SK-N-SH (cell line): ENCODE measurements at regions not wholly inside any gene's neighbourhood (a gene's known extent, or its start where the extent isn't known, plus 50 kb on each side); places are given as distances from the start of the nearest gene placed in this dataset.

Source experiments
- POLR2AphosphoS5 ChIP-seq: IDR thresholded peaks from 2 replicates; pipeline ENCODE4 v1.6.1; 2012; ENCODE audit warnings: low read depth, low read length
- RAD21 ChIP-seq: IDR thresholded peaks from 2 replicates; pipeline ENCODE4 v1.6.1; 2012; ENCODE audit warnings: mild to moderate bottlenecking, low read length
- SIN3A ChIP-seq: IDR thresholded peaks from 2 replicates; pipeline ENCODE4 v1.6.1; 2012; ENCODE audit warnings: low read depth, mild to moderate bottlenecking, low read length, moderate library complexity, borderline replicate concordance
- TAF1 ChIP-seq: IDR thresholded peaks from 2 replicates; pipeline ENCODE4 v1.6.1; 2012; ENCODE audit warnings: low read depth, mild to moderate bottlenecking, low read length, moderate library complexity, borderline replicate concordance
- TEAD4 ChIP-seq: IDR thresholded peaks from 2 replicates; pipeline ENCODE4 v1.4.0; 2012; ENCODE audit warnings: mild to moderate bottlenecking, borderline replicate concordance; ENCODE audit not compliant: insufficient read depth
- USF1 ChIP-seq: IDR thresholded peaks from 2 replicates; pipeline ENCODE4 v1.4.0; 2012; ENCODE audit warnings: low read depth, borderline replicate concordance
- TF ChIP-seq, protein P1 (sequence below): fragments of 200-600 bp; sonication (generic); IDR thresholded peaks from 2 replicates; pipeline ENCODE4 v1.6.1; 2017; ENCODE audit warnings: antibody characterized with exemption, mild to moderate bottlenecking, moderate library complexity

DNA sequence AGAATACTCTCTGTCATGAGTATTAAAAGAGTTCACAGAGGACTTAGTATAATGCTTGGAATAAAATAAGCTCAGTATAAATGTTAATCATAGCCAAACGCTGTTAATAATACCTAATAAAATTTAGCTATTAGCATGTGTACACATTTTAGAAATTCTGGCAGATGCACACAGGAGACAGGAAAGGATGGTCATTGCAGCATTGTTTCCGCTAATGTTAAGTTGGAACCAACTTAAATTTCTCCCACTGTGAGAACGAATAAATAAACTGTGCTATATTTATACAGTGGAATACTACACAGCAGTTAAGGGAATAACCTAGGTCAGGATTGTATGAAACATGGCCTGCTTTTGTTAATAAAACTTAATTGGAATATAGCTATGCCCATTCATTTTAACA lies 370.4 kb upstream of the TGFBR2 start:
- TF ChIP-seq, protein P1, sequence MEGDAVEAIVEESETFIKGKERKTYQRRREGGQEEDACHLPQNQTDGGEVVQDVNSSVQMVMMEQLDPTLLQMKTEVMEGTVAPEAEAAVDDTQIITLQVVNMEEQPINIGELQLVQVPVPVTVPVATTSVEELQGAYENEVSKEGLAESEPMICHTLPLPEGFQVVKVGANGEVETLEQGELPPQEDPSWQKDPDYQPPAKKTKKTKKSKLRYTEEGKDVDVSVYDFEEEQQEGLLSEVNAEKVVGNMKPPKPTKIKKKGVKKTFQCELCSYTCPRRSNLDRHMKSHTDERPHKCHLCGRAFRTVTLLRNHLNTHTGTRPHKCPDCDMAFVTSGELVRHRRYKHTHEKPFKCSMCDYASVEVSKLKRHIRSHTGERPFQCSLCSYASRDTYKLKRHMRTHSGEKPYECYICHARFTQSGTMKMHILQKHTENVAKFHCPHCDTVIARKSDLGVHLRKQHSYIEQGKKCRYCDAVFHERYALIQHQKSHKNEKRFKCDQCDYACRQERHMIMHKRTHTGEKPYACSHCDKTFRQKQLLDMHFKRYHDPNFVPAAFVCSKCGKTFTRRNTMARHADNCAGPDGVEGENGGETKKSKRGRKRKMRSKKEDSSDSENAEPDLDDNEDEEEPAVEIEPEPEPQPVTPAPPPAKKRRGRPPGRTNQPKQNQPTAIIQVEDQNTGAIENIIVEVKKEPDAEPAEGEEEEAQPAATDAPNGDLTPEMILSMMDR = no peak
- TF ChIP-seq USF1 = no peak
- no peak for TF ChIP-seq TEAD4
- no peak for TF ChIP-seq TAF1
- no peak for TF ChIP-seq RAD21
- no peak for TF ChIP-seq POLR2AphosphoS5
- TF ChIP-seq SIN3A = no peak
